Dendritic cell treated with granulocyte-macrophage colony-stimulating factor and Interleukin-4, amounts not matched to agents 40 ng/mL and 50 ng/mL, for 4 days (primary cell): ENCODE measurements at regions not wholly inside any gene's neighbourhood (a gene's known extent, or its start where the extent isn't known, plus 50 kb on each side); places are given as distances from the start of the nearest gene placed in this dataset.

Experiments
- H3K27ac Mint-ChIP-seq: one replicate; pipeline ENCODE4 v1.8.0; 2022; ENCODE audit warnings: mild to moderate bottlenecking, mixed read lengths
- H3K27me3 Mint-ChIP-seq: one replicate; pipeline ENCODE4 v1.8.0; 2022; ENCODE audit warnings: mild to moderate bottlenecking, mixed read lengths
- H3K36me3 Mint-ChIP-seq: one replicate; pipeline ENCODE4 v1.8.0; 2022; ENCODE audit warnings: low read depth, mixed read lengths
- H3K4me1 Mint-ChIP-seq: one replicate; pipeline ENCODE4 v1.8.0; 2022; ENCODE audit warnings: low read depth, mixed read lengths
- H3K4me3 Mint-ChIP-seq: one replicate; pipeline ENCODE4 v1.8.0; 2022; ENCODE audit warnings: mild to moderate bottlenecking, moderate library complexity, mixed read lengths
- H3K9me3 Mint-ChIP-seq: one replicate; pipeline ENCODE4 v1.8.0; 2022; ENCODE audit warnings: mixed read lengths
- intact Hi-C: fragments of 100-400 bp; cut with micrococcal nuclease; formaldehyde crosslinking; loops from one replicate; pipeline ENCODE4 v1.15.0; 2022

DNA sequence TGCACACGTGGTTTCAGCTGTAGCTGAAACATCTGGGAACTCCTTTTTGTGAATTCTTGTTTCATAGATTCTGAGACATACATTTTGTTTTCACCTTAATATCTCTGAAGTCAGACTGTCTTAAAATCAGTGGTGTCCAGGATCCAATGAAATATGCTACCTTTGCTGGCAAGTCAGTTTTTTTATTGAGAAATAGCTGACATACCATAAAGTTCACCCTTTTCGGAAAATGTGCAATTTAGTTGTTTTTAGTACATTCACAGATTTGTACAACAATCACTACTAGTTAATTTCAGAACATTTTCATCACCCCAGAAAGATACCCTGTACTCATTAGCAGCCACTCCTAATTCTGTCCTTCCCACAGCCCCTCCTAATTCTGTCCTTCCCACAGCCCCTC lies 243.7 kb downstream of the GLI2 start:
- Mint-ChIP-seq H3K27me3 (peaks cover 4% of the 10 kb centered on the region), H3K4me1 (no peaks in the 10 kb centered on the region), H3K27ac (no peak overlapping the region), H3K4me3 (no peak overlapping the region), H3K36me3 (no peaks in the 10 kb centered on the region), H3K9me3 (no peaks in the 10 kb centered on the region)
- intact Hi-C loops: no loop called here

DNA sequence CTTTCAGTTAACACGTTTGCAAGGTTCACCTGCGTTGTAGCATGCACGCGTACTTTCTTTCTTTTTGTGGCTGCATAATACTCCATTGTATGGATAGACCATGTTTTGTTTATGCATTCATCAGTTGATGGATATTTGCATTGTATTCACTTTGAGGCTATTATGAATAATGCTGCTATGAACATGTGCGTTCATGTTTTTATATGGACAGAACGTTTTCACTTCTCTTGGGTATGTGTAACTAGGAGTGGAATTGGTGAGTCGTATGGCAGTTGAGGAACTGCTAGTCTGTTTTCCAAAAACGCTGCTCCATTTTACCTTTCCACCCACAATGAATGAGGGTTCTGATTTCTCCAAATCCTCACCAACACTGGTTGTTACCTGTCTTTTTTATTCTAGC lies 244.3 kb downstream of the GLI2 start:
- H3K9me3 Mint-ChIP-seq: no peaks in the 10 kb centered on the region
- H3K4me3 Mint-ChIP-seq: no peak overlapping the region
- H3K27ac Mint-ChIP-seq: no peak overlapping the region
- H3K36me3 Mint-ChIP-seq: no peaks in the 10 kb centered on the region
- no peaks in the 10 kb centered on the region for H3K4me1 Mint-ChIP-seq
- intact Hi-C loops: no loop called here
- H3K27me3 Mint-ChIP-seq: peaks cover 4% of the 10 kb centered on the region

DNA sequence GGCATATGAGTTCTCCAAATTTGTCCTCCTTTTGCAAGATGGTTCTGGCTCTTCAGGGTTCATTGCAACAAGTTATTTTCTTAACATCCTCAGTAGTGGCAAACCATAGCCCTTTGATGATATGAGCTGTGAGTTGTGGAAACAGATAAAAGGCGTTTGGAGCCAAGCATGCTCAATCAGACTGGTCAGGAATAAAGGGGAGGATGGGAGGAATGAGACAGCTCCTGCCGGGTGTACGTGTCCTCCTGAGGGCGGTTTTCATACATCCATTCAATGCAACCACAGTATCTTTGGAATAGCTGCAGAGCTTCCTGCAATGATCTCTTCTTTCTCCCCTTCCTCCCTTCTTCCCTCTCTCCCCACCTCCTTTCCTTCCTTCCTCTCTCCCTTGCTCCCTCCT lies 245.8 kb downstream of the GLI2 start:
- Mint-ChIP-seq H3K9me3 (no peaks in the 10 kb centered on the region), H3K4me3 (no peak overlapping the region), H3K4me1 (no peaks in the 10 kb centered on the region), H3K36me3 (no peaks in the 10 kb centered on the region), H3K27ac (no peak overlapping the region), H3K27me3 (peaks cover 4% of the 10 kb centered on the region)
- intact Hi-C loops: no loop called here

DNA sequence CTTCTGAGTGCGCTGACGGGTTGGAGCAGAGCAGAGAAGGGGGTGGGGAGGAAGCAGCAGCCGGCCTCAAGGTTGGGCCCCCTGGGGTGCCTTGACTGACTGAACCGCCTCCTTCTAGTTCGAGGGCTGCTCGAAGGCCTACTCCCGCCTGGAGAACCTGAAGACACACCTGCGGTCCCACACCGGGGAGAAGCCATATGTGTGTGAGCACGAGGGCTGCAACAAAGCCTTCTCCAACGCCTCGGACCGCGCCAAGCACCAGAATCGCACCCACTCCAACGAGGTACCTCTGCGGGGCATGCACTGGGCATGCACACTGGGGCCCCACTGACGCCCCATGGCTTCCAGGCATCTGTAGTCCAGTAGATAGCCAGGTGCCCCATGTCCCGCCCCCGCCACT lies 246.9 kb downstream of the GLI2 start:
- Mint-ChIP-seq H3K4me3 (no peak overlapping the region), H3K27ac (no peak overlapping the region), H3K9me3 (no peaks in the 10 kb centered on the region), H3K4me1 (no peaks in the 10 kb centered on the region), H3K27me3 (peaks cover 4% of the 10 kb centered on the region), H3K36me3 (no peaks in the 10 kb centered on the region)
- intact Hi-C loops: no loop called here

DNA sequence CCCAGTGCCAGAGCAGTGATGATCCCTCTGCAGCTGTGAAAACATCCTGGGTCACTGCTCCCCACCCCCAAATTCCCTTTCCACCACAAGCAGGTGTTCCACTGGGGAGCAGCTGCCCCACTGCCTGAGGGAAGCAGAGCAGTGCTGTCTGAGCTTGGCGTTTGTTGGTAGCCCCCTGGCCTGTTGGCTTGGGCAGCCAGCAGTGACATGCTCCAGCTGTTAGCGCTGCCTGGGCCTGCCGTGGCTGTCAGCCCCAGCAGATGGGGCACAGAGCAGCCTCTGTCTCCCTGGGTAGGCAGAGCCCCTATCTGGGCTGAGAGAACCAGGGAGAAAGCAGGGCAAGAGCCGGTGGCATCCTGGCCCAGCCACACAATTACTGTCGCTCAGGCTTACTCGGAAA lies 247.7 kb downstream of the GLI2 start:
- H3K27me3 Mint-ChIP-seq: peaks cover 4% of the 10 kb centered on the region
- no peak overlapping the region for H3K4me3 Mint-ChIP-seq
- no peak overlapping the region for H3K27ac Mint-ChIP-seq
- no peaks in the 10 kb centered on the region for H3K9me3 Mint-ChIP-seq
- no peaks in the 10 kb centered on the region for H3K36me3 Mint-ChIP-seq
- no peaks in the 10 kb centered on the region for H3K4me1 Mint-ChIP-seq
- intact Hi-C loops: no loop called here

DNA sequence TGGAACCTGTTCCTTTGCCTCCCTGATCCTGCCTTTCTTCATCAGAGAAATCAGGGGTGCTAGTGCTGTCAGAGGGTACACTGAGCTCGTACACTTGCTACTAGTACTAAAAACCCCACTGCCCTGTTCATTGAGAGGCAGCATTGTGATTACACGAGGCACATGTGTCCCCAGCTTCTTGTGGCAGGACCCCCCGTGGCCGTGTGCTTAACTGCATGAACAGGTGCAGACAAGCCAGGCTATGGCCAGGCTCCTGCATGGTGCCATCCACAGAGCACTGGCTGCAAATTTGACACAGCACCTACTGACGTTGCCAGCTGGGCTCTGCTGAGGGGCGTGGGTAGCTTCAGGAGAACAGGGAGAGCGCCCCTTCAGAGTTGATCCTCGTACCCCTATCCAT lies 248.4 kb downstream of the GLI2 start:
- H3K27me3 Mint-ChIP-seq: peaks cover 4% of the 10 kb centered on the region
- no peak overlapping the region for H3K4me3 Mint-ChIP-seq
- H3K4me1 Mint-ChIP-seq: no peaks in the 10 kb centered on the region
- no peaks in the 10 kb centered on the region for H3K9me3 Mint-ChIP-seq
- H3K27ac Mint-ChIP-seq: no peak overlapping the region
- intact Hi-C loops: no loop called here
- H3K36me3 Mint-ChIP-seq: no peaks in the 10 kb centered on the region

DNA sequence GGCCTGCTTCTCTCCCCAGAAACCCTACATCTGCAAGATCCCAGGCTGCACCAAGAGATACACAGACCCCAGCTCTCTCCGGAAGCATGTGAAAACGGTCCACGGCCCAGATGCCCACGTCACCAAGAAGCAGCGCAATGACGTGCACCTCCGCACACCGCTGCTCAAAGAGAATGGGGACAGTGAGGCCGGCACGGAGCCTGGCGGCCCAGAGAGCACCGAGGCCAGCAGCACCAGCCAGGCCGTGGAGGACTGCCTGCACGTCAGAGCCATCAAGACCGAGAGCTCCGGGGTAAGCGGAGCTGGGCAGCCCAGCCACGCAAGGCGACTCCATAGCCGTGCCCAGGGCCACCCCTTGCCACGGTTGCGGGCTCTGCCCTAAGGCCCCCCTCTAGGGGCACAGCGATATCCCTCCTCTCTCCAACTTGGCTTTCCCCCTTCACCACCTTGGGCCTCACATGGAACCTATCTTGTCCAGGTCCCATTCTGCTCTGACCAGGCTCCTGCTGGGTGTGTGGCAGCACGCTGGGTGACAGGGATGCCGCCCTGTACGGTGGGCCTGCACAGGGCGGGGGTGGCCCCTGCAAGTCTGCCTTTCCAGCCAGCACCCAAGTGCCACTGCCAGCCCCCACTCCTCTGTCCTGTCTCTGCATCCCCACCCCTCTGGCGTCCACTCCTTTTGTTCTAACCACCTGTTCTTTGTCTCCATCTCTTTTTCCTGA lies 248.9 kb downstream of the GLI2 start:
- H3K27ac Mint-ChIP-seq: no peak overlapping the region
- no peaks in the 10 kb centered on the region for H3K9me3 Mint-ChIP-seq
- intact Hi-C loops: no loop called here
- no peaks in the 10 kb centered on the region for H3K4me1 Mint-ChIP-seq
- H3K27me3 Mint-ChIP-seq: peaks cover 2% of the 10 kb centered on the region
- no peaks in the 10 kb centered on the region for H3K36me3 Mint-ChIP-seq
- H3K4me3 Mint-ChIP-seq: no peak overlapping the region

DNA sequence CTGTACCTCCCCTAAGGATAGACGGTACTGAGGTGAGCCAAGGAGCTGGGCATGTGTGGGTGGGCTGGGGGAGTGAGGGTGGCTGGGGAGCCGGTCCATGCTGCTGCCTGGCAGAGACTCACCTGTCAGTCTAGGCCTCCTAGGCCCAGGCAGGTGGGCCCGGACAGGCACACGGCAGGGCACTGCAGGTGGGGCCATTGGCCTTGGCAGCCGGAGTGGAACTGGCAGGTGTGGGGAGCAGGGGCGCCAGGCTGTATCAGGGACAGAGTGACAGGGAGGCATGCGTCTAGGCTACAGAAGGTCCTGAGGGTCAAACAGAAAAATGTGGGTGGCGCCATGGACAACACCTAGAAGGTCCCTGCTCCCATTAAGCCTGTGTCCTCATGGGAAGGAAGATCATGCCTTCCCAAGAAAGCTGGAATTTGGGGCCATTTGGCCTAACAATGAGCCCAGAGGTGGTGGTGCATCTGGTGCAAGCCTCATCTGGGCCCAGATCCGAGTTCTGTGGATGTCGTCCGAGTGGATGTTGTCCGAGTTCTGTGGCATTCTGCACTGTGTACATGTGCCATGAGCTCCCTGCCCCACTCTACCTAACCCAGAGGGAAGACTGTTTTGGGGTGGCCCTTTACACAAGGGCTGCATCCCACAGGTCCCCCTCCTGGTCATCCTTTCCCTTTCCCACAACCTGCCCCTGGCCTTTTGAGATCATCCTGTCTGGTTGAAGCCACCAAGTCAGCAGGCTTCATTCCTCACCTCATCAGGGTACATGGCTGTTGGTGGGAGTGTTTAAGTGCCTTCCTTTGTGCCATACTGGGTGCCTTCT lies 249.7 kb downstream of the GLI2 start:
- intact Hi-C loops: no loop called here
- Mint-ChIP-seq H3K27ac (no peak overlapping the region), H3K9me3 (no peaks in the 10 kb centered on the region), H3K27me3 (no peaks in the 10 kb centered on the region), H3K36me3 (no peaks in the 10 kb centered on the region), H3K4me1 (no peaks in the 10 kb centered on the region), H3K4me3 (no peak overlapping the region)

DNA sequence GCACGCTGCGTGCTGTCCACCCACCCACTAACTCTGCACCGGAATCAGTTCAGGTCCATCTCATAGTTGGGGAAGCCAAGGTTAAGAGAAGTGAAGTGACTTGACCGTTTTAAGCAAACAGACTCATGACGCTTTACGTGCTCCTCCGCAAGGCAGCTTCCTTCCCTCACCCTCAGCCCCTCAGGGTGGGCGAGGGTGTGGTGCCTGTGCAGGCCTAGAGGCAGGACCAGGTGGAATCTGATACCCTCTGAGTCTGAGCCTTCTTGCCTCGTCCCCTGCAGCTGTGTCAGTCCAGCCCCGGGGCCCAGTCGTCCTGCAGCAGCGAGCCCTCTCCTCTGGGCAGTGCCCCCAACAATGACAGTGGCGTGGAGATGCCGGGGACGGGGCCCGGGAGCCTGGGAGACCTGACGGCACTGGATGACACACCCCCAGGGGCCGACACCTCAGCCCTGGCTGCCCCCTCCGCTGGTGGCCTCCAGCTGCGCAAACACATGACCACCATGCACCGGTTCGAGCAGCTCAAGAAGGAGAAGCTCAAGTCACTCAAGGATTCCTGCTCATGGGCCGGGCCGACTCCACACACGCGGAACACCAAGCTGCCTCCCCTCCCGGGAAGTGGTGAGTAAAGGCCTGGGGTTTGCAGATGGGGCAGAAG lies 250.5 kb downstream of the GLI2 start:
- H3K9me3 Mint-ChIP-seq: no peaks in the 10 kb centered on the region
- H3K27me3 Mint-ChIP-seq: no peaks in the 10 kb centered on the region
- no peaks in the 10 kb centered on the region for H3K4me1 Mint-ChIP-seq
- intact Hi-C loops: no loop called here
- no peak overlapping the region for H3K27ac Mint-ChIP-seq
- H3K4me3 Mint-ChIP-seq: no peak overlapping the region
- H3K36me3 Mint-ChIP-seq: no peaks in the 10 kb centered on the region

DNA sequence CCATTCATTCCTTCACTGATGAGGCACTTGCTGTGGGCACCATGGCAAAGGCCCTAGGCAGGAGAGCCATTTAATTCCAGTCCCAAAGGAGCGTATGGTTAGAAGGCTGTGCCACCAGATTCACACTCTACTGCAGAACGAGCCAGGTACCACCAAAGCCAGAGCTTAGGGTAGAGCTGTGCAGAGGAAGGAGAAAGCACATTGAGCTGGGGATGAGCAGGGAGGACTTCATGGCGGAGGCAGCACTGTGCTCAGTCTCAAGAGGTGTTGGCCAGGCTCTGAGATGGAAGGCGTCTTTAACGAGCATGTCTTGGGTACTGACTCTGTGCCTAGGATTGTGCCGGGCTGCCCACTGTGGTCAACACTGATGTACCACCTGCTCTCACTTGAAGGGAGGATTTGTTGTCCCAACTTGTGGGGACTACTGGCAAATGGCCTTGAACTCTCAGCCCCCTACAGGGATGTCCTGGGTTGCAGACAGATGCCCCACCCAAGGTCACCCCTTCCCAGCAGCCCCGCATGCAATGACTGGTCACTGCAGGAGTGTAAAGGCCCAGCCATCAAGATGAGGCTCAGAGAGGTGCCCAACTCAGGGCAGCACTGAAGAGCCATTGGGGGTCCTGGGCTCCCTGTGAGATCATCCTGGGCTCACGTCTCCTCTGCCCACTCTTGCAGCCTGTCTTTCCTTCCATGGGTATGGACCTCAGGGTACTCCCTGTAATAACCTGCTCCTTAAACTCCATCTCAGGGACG lies 251.4 kb downstream of the GLI2 start:
- no peaks in the 10 kb centered on the region for H3K36me3 Mint-ChIP-seq
- intact Hi-C loops: no loop called here
- no peaks in the 10 kb centered on the region for H3K27me3 Mint-ChIP-seq
- H3K4me3 Mint-ChIP-seq: no peak overlapping the region
- no peaks in the 10 kb centered on the region for H3K9me3 Mint-ChIP-seq
- no peak overlapping the region for H3K27ac Mint-ChIP-seq
- H3K4me1 Mint-ChIP-seq: no peaks in the 10 kb centered on the region

DNA sequence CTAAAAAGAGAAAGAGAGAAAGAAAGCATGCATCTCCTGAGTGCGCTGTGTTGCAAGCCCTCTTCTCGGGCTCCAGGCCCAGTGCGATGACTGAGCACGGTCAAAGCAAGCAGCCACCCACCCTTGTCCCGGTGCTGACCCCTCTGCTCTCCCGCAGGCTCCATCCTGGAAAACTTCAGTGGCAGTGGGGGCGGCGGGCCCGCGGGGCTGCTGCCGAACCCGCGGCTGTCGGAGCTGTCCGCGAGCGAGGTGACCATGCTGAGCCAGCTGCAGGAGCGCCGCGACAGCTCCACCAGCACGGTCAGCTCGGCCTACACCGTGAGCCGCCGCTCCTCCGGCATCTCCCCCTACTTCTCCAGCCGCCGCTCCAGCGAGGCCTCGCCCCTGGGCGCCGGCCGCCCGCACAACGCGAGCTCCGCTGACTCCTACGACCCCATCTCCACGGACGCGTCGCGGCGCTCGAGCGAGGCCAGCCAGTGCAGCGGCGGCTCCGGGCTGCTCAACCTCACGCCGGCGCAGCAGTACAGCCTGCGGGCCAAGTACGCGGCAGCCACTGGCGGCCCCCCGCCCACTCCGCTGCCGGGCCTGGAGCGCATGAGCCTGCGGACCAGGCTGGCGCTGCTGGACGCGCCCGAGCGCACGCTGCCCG lies 252.5 kb downstream of the GLI2 start:
- H3K4me3 Mint-ChIP-seq: no peak overlapping the region
- H3K27me3 Mint-ChIP-seq: no peaks in the 10 kb centered on the region
- H3K27ac Mint-ChIP-seq: no peak overlapping the region
- intact Hi-C loops: no loop called here
- no peaks in the 10 kb centered on the region for H3K9me3 Mint-ChIP-seq
- no peaks in the 10 kb centered on the region for H3K36me3 Mint-ChIP-seq
- H3K4me1 Mint-ChIP-seq: no peaks in the 10 kb centered on the region

DNA sequence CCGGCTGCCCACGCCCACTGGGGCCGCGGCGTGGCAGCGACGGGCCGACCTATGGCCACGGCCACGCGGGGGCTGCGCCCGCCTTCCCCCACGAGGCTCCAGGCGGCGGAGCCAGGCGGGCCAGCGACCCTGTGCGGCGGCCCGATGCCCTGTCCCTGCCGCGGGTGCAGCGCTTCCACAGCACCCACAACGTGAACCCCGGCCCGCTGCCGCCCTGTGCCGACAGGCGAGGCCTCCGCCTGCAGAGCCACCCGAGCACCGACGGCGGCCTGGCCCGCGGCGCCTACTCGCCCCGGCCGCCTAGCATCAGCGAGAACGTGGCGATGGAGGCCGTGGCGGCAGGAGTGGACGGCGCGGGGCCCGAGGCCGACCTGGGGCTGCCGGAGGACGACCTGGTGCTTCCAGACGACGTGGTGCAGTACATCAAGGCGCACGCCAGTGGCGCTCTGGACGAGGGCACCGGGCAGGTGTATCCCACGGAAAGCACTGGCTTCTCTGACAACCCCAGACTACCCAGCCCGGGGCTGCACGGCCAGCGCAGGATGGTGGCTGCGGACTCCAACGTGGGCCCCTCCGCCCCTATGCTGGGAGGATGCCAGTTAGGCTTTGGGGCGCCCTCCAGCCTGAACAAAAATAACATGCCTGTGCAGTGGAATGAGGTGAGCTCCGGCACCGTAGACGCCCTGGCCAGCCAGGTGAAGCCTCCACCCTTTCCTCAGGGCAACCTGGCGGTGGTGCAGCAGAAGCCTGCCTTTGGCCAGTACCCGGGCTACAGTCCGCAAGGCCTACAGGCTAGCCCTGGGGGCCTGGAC lies 253.2 kb downstream of the GLI2 start:
- Mint-ChIP-seq H3K4me1 (no peaks in the 10 kb centered on the region), H3K9me3 (no peaks in the 10 kb centered on the region), H3K36me3 (no peaks in the 10 kb centered on the region), H3K27me3 (no peaks in the 10 kb centered on the region), H3K4me3 (no peak overlapping the region), H3K27ac (no peak overlapping the region)
- intact Hi-C loops: no loop called here
